ENCODE measurements at regions not wholly inside any gene's neighbourhood (a gene's known extent, or its start where the extent isn't known, plus 50 kb on each side); places are given as distances from the start of the nearest gene placed in this dataset.
A peak's percentile ranks its signal among the peaks of the same experiment; 100 is the strongest.

GRCh38 chr10:4373098-4373497, 452.9 kb upstream of the AKR1E2 start:
- DNase-seq: no peak

- no peak for DNase-seq
Measured at GRCh38 chr10:4372601-4373000, 453.4 kb upstream of the AKR1E2 start.

GRCh38 chr10:4371691-4372295, 454.2 kb upstream of the AKR1E2 start:
- no peak for DNase-seq

DNA sequence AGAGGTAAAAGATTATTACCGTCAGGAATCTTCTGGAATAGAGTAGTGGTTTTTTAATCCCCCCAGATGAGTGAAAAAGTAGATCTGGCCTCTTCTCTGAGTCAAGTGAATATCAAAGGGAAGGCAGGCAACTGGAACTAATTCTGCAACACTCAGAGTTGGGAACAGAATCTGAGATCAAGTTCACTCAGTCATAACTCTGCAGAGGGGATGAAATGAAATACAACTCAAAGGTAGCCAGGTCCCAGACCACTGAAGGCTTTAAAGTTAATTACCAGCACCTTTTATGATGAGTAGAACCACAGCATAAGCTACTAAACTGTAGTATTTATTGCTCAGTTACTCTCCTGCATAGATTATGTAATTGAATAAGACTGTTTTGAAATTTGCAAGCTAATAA, 455.6 kb upstream of the AKR1E2 start:
- no peak for DNase-seq

- no peak for DNase-seq
Measured at GRCh38 chr10:4361581-4361980, 464.4 kb upstream of the AKR1E2 start.

- DNase-seq: no peak
Measured at GRCh38 chr10:4359003-4359402, 467.0 kb upstream of the AKR1E2 start.

DNA sequence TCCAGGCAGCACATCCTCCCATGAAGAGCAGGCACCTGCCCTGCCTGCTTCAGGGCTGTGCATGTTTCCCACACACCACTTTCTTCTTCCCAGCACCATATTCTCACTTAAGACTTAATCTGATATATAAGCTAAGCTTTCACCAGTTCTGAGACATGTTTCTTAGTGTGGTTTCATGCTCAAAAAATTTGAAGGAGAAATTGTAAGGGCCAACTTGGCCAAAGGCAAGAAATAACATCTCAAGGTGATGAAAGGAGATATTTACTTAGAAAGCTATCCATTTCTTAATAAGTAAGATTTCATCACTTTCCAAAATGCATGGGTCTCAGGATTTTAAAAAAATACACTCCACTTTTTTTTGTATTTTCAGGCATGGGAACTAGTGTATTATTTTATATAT, 468.1 kb upstream of the AKR1E2 start:
- no peak for DNase-seq

DNA sequence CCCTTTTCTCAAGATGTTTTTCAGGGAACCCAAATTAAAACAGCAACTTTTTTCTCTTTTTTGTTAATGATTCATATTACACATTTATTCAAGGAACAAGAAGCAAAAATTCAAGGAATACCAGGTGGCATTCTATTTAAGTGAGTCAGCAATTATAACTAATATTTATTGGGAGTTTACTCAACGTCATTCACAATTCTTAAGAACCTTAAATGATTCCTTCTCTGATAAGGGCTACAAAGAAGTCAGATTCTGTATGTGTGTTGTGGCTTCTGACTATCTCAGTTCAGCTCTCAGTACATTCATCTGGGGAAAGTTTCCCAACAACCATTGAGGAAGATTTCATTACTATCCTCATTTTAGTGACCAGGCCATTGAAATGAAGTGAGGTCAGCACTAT, 470.7 kb upstream of the AKR1E2 start:
- DNase-seq: no peak

DNA sequence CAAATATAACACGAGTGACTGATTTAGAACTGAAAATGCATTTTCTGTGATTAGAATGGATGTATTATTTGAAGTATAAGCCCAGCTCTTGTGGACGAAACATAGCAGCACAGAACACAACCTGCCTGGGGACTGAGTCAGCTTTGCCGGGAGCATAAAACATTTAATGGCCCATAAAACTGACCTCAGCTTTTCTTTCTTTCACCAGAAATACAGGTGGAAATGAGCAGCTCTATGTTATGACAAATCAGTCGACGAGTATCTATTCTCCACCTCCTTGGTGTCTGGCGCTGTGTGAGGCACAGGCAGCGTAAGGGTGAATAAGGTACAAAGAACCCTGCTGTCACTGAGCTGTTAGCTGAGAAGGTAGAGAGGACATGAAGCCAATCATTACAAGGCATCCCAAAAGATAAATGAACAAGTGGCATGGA, 471.6 kb upstream of the AKR1E2 start:
- DNase-seq: no peak

GRCh38 chr10:4353964-4354363, 472.0 kb upstream of the AKR1E2 start:
- peak; percentile 17 for DNase-seq

- no peak for DNase-seq
Measured at GRCh38 chr10:4353059-4353655, 472.9 kb upstream of the AKR1E2 start.

DNA sequence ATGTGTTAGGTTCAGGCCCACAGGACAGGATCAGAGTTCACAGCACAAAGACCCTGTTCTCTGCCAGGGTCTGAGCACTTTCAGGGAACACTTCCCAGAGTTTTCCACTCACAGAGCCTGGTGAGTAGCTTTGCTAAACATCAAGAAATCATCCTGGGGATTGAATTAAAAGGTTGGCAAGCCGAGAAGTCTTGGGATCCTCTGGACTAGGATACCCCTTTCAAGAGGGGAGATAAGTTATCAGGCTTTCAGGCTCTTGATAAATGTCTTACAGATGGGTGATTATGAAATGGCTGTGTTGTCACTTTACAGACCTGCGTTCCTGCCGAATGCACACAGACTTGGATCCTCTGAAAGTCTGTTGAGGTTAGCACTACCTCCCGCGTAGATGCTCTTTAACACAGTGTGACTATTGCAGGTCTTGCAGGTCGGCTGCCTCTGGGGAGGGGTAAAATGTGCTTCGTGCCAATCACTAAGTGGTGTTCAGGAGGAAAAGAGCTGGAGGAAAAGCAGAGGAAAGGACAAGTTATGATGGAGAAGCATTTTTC, 473.5 kb upstream of the AKR1E2 start:
- DNase-seq: no peak

DNA sequence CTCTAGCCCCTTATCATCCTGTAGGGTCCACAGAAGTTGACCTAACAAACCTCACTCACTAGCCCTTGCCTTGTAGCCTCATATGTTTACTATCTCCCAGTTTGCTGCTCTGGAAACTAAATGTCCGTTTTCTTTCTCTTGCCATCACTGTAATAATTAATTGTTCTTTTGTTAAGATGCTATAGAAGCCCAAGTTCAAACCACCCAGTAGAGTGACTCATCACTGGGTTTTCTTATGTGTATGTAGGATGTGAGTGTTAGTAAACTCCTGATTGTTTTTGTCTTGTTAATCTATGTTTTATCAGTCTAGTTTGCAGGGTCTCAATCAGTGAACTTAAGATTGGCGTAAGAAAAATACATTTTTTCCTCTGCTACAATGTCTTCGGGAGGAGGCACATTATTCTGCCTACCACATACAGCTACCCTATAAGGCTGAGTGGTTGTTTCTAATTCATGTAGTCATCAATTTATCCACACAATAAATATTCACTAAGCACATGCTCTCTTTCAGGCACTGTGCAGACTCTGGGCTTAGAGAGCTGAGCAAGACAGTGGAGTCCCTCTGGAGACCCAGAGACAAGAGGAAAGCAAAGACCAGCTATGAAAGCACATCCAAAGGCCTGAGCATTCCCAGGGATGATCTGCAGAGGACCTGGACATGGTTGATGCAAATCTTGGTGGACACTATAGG, 474.1 kb upstream of the AKR1E2 start:
- DNase-seq: peak; percentile 6

GRCh38 chr10:4347397-4347796, 478.6 kb upstream of the AKR1E2 start:
- no peak for DNase-seq

- no peak for DNase-seq
Measured at GRCh38 chr10:4345877-4346646, 479.9 kb upstream of the AKR1E2 start.

DNA sequence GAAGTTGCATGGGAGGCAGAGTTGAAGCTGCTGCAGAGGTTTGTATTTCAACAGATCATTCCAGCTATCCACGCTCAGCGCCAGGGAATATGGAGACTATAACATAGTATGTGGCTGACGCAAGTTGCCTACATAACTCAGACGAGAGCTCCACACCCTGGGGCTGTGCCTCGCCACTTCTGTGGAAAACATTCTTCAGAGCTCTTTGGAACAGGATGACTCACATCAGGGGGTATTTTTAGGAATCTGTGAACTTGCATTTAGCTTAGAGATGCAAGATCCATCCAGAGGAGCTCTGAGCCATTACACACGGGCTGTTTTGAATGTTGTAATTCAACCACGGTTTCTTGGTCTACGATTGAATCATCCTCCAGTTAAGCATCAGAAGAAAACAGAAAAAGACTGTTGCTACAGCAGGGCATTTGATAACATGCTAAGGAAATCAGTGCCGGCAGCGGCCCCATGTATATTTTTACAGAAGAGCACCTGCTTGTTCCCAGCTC, 481.5 kb upstream of the AKR1E2 start:
- DNase-seq: peak; percentile 63

GRCh38 chr10:4343873-4344272, 482.1 kb upstream of the AKR1E2 start:
- no peak for DNase-seq

DNA sequence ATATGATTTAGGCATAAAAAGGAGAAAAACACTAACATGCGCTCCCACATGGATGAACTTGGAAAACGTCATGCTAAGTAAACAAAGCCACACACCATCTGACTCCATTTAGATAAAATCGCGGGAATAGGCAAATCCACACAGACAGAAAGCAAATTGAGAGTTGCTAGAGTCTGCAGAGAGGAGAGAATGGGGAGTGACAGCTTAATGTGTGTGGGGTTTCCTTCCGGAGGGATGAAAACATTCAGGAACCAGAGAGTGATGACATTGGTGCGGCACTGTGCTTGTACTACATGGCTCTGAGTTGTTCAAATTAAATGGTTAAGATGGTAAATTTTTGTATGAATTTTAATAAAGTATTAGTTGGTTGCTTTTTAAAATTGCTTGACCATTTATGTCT, 482.9 kb upstream of the AKR1E2 start:
- DNase-seq: no peak

DNA sequence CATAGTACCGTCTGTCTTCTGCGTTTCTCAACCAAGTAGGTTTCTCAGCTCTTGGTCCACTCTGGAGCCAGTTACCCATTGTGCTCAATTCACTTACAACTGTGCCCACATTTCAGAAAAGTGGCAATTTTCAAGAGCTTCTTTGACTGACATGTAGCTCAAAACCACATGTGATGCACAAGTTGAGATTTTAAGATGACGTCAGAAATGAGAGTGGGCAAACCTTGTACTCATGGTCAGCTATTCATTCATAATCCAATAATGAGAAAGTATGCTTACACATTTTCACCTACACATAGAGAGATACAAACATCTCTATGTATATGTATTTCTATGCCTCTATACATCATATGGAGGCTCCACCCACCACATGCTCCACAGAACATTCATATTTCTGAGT, 487.2 kb upstream of the AKR1E2 start:
- no peak for DNase-seq

GRCh38 chr10:4337563-4337962, 488.4 kb upstream of the AKR1E2 start:
- no peak for DNase-seq

- no peak for DNase-seq
Measured at GRCh38 chr10:4334871-4335270, 491.1 kb upstream of the AKR1E2 start.

DNA sequence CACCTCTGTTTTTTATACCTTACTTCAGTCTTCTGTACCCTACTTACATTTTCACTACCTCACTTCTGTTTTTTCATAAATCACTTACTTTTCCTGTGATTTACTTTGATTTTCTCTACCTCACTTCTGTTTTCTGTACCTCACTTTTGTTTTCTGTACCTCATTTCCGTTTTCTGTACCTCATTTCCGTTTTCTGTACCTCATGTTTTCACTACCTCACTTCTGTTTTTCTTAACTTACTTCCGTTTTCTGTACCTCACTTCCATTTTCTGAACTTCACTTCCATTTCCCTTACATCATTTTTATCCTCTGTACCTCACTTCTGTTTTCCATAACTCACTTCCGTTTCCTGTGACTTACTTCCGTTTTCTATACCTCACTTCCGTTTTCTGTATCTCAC, 492.0 kb upstream of the AKR1E2 start:
- no peak for DNase-seq

DNA sequence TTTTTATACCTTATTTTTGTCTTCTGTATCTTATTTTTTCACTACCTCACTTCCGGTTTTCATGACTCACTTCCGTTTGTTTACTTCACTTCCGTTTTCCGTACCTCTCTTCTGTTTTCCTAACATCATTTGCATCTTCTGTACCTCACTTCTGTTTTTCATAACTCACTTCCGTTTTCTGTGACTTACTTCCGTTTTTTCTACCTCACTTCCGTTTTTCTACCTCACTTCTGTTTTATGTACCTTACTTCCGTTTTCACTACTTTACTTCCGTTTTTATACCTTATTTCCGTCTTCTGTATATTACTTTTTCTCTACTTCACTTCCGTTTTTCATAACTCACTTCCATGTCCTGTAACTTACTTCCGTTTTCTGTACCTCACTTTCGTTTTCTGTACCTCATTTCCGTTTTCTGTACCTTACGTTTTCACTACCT, 492.5 kb upstream of the AKR1E2 start:
- no peak for DNase-seq

All from activated CD4-positive, alpha-beta T cell treated with anti-CD3 and anti-CD28 coated beads, Interleukin-2, amount 50 U/mL, for 16 hours (primary cell).